ENCODE measurements at regions not wholly inside any gene's neighbourhood (a gene's known extent, or its start where the extent isn't known, plus 50 kb on each side); places are given as distances from the start of the nearest gene placed in this dataset.
A peak's percentile ranks its signal among the peaks of the same experiment; 100 is the strongest.
"Not testable (repeated sequence)": the region's sequence is repeated elsewhere in the genome, so short reads cannot be mapped to it uniquely, and the experiment has no call there.

DNA sequence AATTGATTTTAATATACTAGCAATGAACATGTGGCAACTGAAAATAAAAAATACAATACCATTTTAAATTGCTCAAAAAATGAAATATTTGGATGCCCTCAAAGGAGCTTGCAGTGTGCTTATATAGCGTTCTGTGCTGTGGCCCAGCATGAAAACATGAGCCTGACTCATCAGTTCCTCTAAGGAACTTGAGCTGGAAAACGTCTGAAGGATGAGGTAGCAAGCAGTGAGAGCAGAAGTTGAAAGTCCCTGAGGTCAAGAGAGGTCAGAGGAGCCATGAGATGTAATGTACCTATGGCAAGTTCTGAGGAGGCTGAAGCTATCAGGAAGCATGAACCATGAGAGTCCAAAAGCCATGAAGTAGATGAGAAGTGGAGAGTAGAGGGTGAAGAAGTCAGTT, 59.7 kb downstream of the HMGB3 start:
- DNase-seq, result no peak

- not testable (repeated sequence) for DNase-seq
These were observed 83.2 kb downstream of the HMGB3 start for GRCh38 chrX:151066373-151066772.

DNA sequence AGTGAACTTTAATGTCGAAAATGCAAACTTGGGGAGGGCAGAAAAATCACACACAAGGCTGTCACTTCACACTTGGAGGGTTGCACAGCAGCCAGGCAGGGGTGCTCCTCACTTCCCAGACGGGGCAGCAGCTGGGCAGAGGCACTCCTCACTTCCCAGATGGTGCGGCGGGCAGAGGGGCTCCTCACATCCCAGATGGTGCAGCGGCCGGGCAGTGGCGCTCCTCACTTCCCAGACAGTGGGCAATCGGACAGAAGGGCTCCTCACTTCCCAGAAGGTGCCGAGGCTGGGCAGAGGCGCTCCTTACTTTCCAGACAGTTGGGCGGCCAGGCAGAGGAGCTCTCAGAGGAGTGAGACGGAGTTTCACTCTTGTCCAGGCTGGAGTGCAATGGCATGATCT, 90.6 kb downstream of the HMGB3 start:
- no peak for DNase-seq

- no peak for DNase-seq
These were observed 95.4 kb upstream of the GPR50 start for GRCh38 chrX:151081016-151081415.

DNA sequence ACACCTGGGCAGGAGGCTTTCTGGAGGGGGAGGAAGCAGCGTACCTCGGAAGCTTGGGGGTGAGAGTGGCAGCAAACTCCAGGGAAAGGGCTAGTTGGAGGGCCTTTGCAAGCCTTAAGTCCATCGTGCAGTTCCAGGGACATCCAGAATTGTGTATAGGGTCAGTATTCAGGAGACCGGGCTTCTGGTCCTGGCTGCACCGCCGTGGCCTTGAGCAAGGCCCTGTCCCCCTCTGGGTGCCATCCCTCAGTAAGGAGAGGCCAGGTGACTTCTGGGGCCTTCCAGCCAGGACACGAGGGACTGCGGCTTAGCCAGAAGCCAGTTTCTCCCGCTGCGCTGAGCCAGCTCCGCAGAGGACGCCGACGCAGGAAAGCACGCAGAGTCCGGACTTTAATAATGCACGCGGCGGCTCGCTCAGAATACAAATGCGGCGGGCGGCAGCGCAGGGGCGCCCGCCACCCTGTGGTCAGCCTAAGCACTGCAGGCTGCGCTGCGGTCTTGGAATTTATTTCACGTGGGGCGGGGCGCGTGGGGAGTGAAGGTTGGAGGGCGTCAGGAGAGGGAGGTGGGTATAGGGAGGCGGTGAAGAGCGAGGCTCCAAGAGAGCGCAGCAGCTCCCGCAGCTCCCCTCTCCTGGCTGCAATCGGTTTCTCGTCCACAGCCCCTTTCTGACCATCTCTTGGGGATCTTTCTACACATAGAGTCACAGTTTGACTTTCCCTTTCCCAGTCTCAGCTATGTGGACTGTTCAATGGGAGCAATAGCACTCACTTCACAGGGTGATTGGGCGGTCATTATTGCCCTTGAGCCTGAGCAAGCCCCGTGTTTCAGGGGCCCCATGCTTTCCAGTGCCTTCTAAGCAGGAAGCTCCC, 94.1 kb upstream of the GPR50 start:
- DNase-seq, result peak; percentile 27

DNA sequence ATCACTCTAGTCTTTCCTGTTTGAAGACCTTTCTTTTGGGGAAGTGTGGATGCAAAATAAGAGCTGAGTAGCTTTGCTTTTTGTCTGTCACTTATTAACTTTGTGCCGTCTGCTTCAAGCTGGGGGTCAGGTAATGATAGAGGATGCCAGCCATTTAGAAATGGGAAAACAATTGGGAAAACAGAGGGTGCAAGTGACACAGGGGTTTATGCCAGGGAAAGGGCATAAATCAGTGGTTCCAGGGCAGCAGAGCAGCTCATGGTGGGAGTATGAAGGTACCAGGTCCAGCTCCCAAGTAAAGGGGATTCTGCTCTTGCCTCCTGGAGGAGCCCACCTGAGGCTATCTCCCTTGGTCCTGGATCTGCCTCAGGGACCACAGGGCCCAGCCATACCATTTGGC, 91.9 kb upstream of the GPR50 start:
- no peak for DNase-seq

- DNase-seq, result no peak
These were observed 91.2 kb upstream of the GPR50 start for GRCh38 chrX:151085207-151085606.

GRCh38 chrX:151088221-151088620, 88.2 kb upstream of the GPR50 start:
- DNase-seq, result no peak

DNA sequence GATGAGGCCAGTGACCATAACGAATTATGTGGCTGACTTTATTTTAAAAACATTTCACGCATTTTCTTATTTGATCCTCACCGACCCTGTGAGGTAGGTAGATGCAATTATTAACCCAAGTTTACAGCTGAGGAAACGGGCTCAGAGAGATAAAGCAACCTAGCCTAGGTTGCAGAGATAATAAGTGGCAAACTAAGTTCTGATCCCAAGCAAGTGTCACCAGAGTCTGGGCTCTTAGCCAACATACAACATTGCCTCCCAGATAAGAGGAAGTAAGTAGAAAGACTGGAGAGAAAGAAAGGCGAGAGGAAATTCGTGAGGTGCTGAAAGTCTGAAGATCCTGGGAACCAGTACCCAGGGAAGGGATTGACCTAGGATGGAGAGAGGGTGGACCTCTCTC, 77.4 kb upstream of the GPR50 start:
- DNase-seq, result no peak

DNA sequence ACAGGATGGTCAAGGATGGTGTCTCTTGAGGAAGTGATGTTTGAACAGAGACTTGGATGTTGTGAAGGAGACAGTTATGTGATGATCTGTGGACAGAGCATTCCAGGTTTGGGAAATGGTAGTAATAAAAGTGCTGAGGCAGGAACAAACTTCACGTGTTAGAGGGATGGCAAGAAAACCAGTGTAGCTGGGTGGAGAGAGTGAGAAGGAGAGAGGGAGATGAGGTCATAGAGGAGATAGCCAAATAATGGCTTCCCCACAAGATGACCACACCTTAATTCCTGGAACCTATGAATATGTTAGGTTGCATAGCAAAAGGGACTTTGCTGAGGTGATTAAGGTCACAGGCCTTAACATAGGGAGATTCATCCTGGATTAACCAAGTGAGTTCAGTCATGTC, 75.6 kb upstream of the GPR50 start:
- DNase-seq, result no peak

DNA sequence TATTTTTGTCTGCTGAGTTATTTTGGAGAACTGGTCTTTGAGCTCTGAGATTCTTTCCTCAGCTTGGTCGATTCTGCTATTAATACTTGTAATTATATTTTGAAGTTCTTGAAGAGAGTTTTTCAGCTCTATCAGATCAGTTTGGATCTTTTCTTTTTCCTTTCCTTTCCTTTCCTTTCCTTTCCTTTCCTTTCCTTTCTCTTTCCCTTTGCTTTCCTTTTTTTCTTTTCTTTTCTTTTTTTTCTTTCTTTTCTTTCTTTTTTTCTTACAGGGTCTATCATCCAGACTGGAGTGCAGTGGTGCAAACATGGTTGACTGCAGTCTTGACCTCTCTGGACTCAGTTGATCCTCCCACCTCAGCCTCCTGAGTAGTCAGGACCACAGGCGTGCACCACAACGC, 63.2 kb upstream of the GPR50 start:
- not testable (repeated sequence) for DNase-seq
